Vagina (tissue), 2 donors: ENCODE measurements at regions not wholly inside any gene's neighbourhood (a gene's known extent, or its start where the extent isn't known, plus 50 kb on each side); places are given as distances from the start of the nearest gene placed in this dataset.

ENCODE experiments used
- DNase-seq, 2 donors: peaks; one replicate each; pipeline ENCODE4 v3.0.0-alpha.2; 2017; ENCODE audit errors: extremely low spot score in 2 of 2
- H3K27ac ChIP-seq: fragments of 200-600 bp; sonication (generic); one replicate; pipeline ENCODE4 v1.5.1; 2019
- H3K27me3 ChIP-seq: fragments of 200-600 bp; sonication (generic); one replicate; pipeline ENCODE4 v1.5.1; 2019
- H3K36me3 ChIP-seq, 2 donors: fragments of 200-600 bp; sonication (generic); one replicate each; pipeline ENCODE4 v1.5.1; 2017 to 2019
- H3K4me1 ChIP-seq: fragments of 200-600 bp; sonication (generic); one replicate; pipeline ENCODE4 v1.5.1; 2019
- H3K4me3 ChIP-seq, 2 donors: fragments of 200-600 bp; sonication (generic); 1 replicate in 1 of 2; 2 replicates in 1 of 2; pipeline ENCODE4 v1.5.1; 2016 to 2019
- H3K9me3 ChIP-seq: fragments of 200-600 bp; sonication (generic); one replicate; pipeline ENCODE4 v1.5.1; 2019
- CTCF ChIP-seq, 3 experiments: fragments of 450-650 bp in 2 of 3; fragments of 200-600 bp in 1 of 3; sonication (generic) in 1 of 3; IDR thresholded peaks; one replicate each; pipeline ENCODE4 v1.5.1; 2017 to 2019; ENCODE audit warnings: antibody characterized with exemption in 3 of 3, mild to moderate bottlenecking in 2 of 3, moderate library complexity in 2 of 3
- POLR2A ChIP-seq, 2 donors: fragments of 450-650 bp; IDR thresholded peaks; one replicate each; pipeline ENCODE4 v1.6.1; 2017; ENCODE audit warnings: antibody characterized with exemption in 2 of 2, mild to moderate bottlenecking in 2 of 2, moderate library complexity in 2 of 2
- POLR2AphosphoS5 ChIP-seq, 2 donors: sonication (generic); formaldehyde crosslinking; IDR thresholded peaks; one replicate each; pipeline ENCODE4 v1.9.0; 2017; ENCODE audit warnings: antibody characterized with exemption in 2 of 2, mild to moderate bottlenecking in 2 of 2, low read depth in 1 of 2; ENCODE audit not compliant: insufficient read depth in 1 of 2
- intact Hi-C: fragments of 100-400 bp; cut with DNase I; formaldehyde crosslinking; loops from one replicate; pipeline ENCODE4 v1.15.1; 2023

- TF ChIP-seq POLR2AphosphoS5 (IDR thresholded peaks at IDR 0.05; ENCODE audit: insufficient read depth in 1 of 2, low read depth in 1 of 2) (no peak), POLR2A (IDR thresholded peaks at IDR 0.05) (no peak)
- H3K4me3 ChIP-seq: no peak overlapping the region
- DNase-seq: no peak
- intact Hi-C loops: no loop called here
- H3K4me1 ChIP-seq: no peaks in the 10 kb centered on the region
- H3K36me3 ChIP-seq: no peaks in the 10 kb centered on the region
- H3K27me3 ChIP-seq: no peaks in the 10 kb centered on the region
- H3K9me3 ChIP-seq: no peaks in the 10 kb centered on the region
- no peak overlapping the region for H3K27ac ChIP-seq
Measured at GRCh38 chr7:88700725-88701124, 58.8 kb upstream of the ZNF804B start.

- Histone ChIP-seq H3K4me3 (no peak overlapping the region), H3K27ac (no peak overlapping the region), H3K36me3 (no peaks in the 10 kb centered on the region), H3K9me3 (no peaks in the 10 kb centered on the region), H3K27me3 (no peaks in the 10 kb centered on the region), H3K4me1 (no peaks in the 10 kb centered on the region)
- DNase-seq: no peak
- TF ChIP-seq POLR2AphosphoS5 (IDR thresholded peaks at IDR 0.05; ENCODE audit: insufficient read depth in 1 of 2, low read depth in 1 of 2): no peak
- TF ChIP-seq CTCF (IDR thresholded peaks at IDR 0.05): no peak
- TF ChIP-seq POLR2A (IDR thresholded peaks at IDR 0.05): no peak
- intact Hi-C loops: no loop called here
Measured at GRCh38 chr7:88694207-88694606, 65.3 kb upstream of the ZNF804B start.

GRCh38 chr7:88693131-88693530 is 66.4 kb upstream of the ZNF804B start:
- Histone ChIP-seq H3K4me1 (no peaks in the 10 kb centered on the region), H3K9me3 (no peaks in the 10 kb centered on the region), H3K4me3 (no peak overlapping the region), H3K27me3 (no peaks in the 10 kb centered on the region), H3K27ac (no peak overlapping the region), H3K36me3 (no peaks in the 10 kb centered on the region)
- DNase-seq: no peak
- no peak for TF ChIP-seq POLR2AphosphoS5 (IDR thresholded peaks at IDR 0.05; ENCODE audit: insufficient read depth in 1 of 2, low read depth in 1 of 2)
- intact Hi-C loops: no loop called here

- no peak for DNase-seq
- no peaks in the 10 kb centered on the region for H3K27me3 ChIP-seq
- intact Hi-C loops: no loop called here
Measured at GRCh38 chr7:88692493-88692892, 67.0 kb upstream of the ZNF804B start.

GRCh38 chr7:88689821-88690220 is 69.7 kb upstream of the ZNF804B start:
- no peak overlapping the region for H3K27ac ChIP-seq
- H3K36me3 ChIP-seq: no peaks in the 10 kb centered on the region
- TF ChIP-seq CTCF (IDR thresholded peaks at IDR 0.05): no peak
- TF ChIP-seq POLR2A (IDR thresholded peaks at IDR 0.05): no peak
- no peak for TF ChIP-seq POLR2AphosphoS5 (IDR thresholded peaks at IDR 0.05; ENCODE audit: insufficient read depth in 1 of 2, low read depth in 1 of 2)
- no peaks in the 10 kb centered on the region for H3K9me3 ChIP-seq
- no peak for DNase-seq
- H3K27me3 ChIP-seq: no peaks in the 10 kb centered on the region
- no peaks in the 10 kb centered on the region for H3K4me1 ChIP-seq
- no peak overlapping the region for H3K4me3 ChIP-seq
- intact Hi-C loops: no loop called here

More at GRCh38 chr7:88692493-88692892, 67.0 kb upstream of the ZNF804B start:
- Histone ChIP-seq H3K27ac (no peak overlapping the region), H3K9me3 (no peaks in the 10 kb centered on the region), H3K36me3 (no peaks in the 10 kb centered on the region), H3K4me1 (no peaks in the 10 kb centered on the region), H3K4me3 (no peak overlapping the region)
- TF ChIP-seq CTCF (IDR thresholded peaks at IDR 0.05) (no peak), POLR2AphosphoS5 (IDR thresholded peaks at IDR 0.05; ENCODE audit: insufficient read depth in 1 of 2, low read depth in 1 of 2) (no peak), POLR2A (IDR thresholded peaks at IDR 0.05) (no peak)

GRCh38 chr7:88688222-88688621 is 71.3 kb upstream of the ZNF804B start:
- no peak overlapping the region for H3K27ac ChIP-seq
- no peaks in the 10 kb centered on the region for H3K36me3 ChIP-seq
- TF ChIP-seq POLR2A (IDR thresholded peaks at IDR 0.05): no peak
- TF ChIP-seq CTCF (IDR thresholded peaks at IDR 0.05): no peak
- TF ChIP-seq POLR2AphosphoS5 (IDR thresholded peaks at IDR 0.05; ENCODE audit: insufficient read depth in 1 of 2, low read depth in 1 of 2): no peak
- H3K9me3 ChIP-seq: no peaks in the 10 kb centered on the region
- no peaks in the 10 kb centered on the region for H3K27me3 ChIP-seq
- DNase-seq: no peak
- intact Hi-C loops: no loop called here
- H3K4me3 ChIP-seq: no peak overlapping the region
- H3K4me1 ChIP-seq: no peaks in the 10 kb centered on the region
